Type B pancreatic cell (in vitro differentiated cells): ENCODE measurements at regions not wholly inside any gene's neighbourhood (a gene's known extent, or its start where the extent isn't known, plus 50 kb on each side); places are given as distances from the start of the nearest gene placed in this dataset.

Experiments
- DNase-seq: peaks from one replicate; pipeline ENCODE4 v3.0.0; 2021; ENCODE audit warnings: mixed read lengths; ENCODE audit not compliant: unreplicated experiment; ENCODE audit errors: extremely low spot score
- H3K27ac Mint-ChIP-seq: 2 replicates; pipeline ENCODE4 v1.8.0; 2021; ENCODE audit warnings: mild to moderate bottlenecking, mixed read lengths
- H3K27me3 Mint-ChIP-seq: 2 replicates; pipeline ENCODE4 v1.8.0; 2021; ENCODE audit warnings: mixed read lengths
- H3K36me3 Mint-ChIP-seq: 2 replicates; pipeline ENCODE4 v1.8.0; 2021; ENCODE audit warnings: mixed read lengths
- H3K4me1 Mint-ChIP-seq: one replicate; pipeline ENCODE4 v1.8.0; 2021; ENCODE audit warnings: mixed read lengths; ENCODE audit not compliant: unreplicated experiment
- H3K4me3 Mint-ChIP-seq: 2 replicates; pipeline ENCODE4 v1.8.0; 2021; ENCODE audit warnings: mild to moderate bottlenecking, mixed read lengths
- H3K9me3 Mint-ChIP-seq: 2 replicates; pipeline ENCODE4 v1.8.0; 2021; ENCODE audit warnings: mixed read lengths
- TF ChIP-seq, protein P1 (sequence below): fragments of 200-600 bp; sonication (generic); conservative IDR thresholded peaks from 2 replicates; pipeline ENCODE4 v1.5.0; 2021; ENCODE audit warnings: antibody characterized with exemption, mild to moderate bottlenecking

DNA sequence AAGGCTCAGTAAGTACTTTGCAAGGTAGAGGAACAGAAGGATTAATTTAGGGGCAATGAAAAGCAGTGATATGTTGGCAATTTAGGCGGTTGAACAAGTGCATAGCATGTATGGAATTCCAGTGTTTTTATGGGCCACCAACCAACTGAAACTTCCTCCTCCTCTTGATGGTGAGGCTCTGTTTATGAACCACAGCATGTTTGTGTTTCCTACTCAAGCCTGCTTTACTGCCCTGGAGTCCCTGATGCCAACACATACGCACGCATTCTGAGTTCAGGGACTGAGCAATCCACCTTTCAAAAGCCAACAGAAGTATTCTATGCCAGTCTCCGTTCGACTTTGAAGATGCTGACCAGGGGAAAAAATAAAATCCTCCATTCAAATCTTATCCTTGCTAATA, 417.5 kb downstream of the EFNA5 start:
- no peak overlapping the region for H3K27ac Mint-ChIP-seq
- H3K4me3 Mint-ChIP-seq = no peak overlapping the region
- peaks cover 4% of the 10 kb centered on the region for H3K9me3 Mint-ChIP-seq
- TF ChIP-seq, protein P1, sequence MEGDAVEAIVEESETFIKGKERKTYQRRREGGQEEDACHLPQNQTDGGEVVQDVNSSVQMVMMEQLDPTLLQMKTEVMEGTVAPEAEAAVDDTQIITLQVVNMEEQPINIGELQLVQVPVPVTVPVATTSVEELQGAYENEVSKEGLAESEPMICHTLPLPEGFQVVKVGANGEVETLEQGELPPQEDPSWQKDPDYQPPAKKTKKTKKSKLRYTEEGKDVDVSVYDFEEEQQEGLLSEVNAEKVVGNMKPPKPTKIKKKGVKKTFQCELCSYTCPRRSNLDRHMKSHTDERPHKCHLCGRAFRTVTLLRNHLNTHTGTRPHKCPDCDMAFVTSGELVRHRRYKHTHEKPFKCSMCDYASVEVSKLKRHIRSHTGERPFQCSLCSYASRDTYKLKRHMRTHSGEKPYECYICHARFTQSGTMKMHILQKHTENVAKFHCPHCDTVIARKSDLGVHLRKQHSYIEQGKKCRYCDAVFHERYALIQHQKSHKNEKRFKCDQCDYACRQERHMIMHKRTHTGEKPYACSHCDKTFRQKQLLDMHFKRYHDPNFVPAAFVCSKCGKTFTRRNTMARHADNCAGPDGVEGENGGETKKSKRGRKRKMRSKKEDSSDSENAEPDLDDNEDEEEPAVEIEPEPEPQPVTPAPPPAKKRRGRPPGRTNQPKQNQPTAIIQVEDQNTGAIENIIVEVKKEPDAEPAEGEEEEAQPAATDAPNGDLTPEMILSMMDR = no peak
- DNase-seq = no peak
- H3K4me1 Mint-ChIP-seq = peaks cover 10% of the 10 kb centered on the region
- peaks cover 24% of the 10 kb centered on the region for H3K27me3 Mint-ChIP-seq
- peaks cover 4% of the 10 kb centered on the region for H3K36me3 Mint-ChIP-seq

DNA sequence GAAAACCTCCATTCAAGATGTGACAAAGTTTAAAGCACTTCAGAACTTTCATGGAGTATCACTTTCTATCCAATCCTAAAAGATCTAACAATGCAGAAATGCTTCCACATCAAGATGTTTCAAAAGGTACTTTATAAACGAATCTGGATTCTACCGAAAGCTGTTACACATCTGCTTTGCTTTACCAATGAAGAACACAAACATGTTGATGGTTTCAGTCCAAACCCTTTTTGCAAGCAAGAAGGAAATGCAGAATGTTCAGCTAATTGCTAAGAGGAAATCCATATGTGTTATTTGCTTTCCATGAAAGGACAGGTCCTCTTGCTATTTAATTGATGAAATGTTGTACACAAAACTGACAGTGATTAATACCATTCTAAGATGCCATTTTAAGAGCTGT, 419.6 kb downstream of the EFNA5 start:
- Mint-ChIP-seq H3K27ac (no peak overlapping the region), H3K27me3 (peaks cover 22% of the 10 kb centered on the region), H3K9me3 (peaks cover 2% of the 10 kb centered on the region), H3K4me3 (no peak overlapping the region), H3K4me1 (peaks cover 10% of the 10 kb centered on the region), H3K36me3 (peaks cover 4% of the 10 kb centered on the region)
- TF ChIP-seq, protein P1 = no peak
- no peak for DNase-seq

DNA sequence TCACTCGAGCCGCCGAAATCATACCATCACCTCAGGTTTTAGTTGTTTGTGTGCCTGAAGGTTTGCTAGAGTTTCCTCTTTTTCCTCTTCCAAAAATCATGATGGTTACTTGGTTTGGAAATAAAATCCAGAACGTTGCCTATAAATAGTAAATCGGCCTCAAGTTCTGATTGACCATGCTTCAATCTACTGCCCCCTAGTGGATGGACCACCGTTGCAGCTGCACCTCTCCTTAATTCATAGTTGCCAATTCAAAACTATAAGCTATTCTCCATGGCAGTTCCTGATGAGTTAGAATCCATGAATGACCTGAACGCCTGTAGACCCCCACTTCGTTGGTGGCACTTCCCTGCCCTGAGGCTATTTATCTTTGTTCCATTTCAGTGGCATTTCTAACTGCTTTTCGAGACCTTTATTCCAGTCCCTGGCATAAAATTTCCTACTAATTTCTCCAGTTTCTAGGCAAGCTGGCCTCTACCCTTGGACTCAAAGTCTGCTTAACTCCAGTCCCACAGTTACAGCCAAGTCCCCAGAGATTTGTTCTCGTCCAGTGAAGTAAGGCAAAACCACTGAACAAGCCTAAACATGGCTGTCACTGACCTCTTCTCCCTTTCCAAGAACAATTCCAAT, 422.6 kb downstream of the EFNA5 start:
- peaks cover 25% of the 10 kb centered on the region for H3K27me3 Mint-ChIP-seq
- H3K9me3 Mint-ChIP-seq = no peaks in the 10 kb centered on the region
- H3K4me3 Mint-ChIP-seq = no peak overlapping the region
- peaks cover 4% of the 10 kb centered on the region for H3K36me3 Mint-ChIP-seq
- H3K27ac Mint-ChIP-seq = no peak overlapping the region
- H3K4me1 Mint-ChIP-seq = peaks cover 7% of the 10 kb centered on the region
- TF ChIP-seq, protein P1 = peak; percentile 83
- DNase-seq = no peak

DNA sequence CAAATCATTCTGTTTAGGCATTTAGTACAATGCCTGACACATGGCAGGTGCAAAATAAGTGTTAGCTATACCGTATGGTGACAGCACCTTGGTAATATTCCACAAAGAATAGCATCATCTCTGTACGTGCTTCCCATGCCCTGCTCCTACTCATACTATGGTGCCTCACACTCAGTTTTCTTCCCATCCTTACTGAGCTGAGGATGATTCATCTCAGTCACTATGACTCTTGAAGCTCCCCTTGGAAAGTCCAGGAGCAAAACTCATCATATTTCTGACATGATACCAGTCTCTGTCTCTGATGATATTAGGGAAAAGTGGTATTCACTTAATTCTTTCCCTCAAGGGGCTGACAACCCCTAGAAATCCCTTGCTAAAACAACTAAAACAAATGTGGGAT, 423.3 kb downstream of the EFNA5 start:
- TF ChIP-seq, protein P1 = no peak
- peaks cover 25% of the 10 kb centered on the region for H3K27me3 Mint-ChIP-seq
- H3K36me3 Mint-ChIP-seq = peaks cover 4% of the 10 kb centered on the region
- H3K9me3 Mint-ChIP-seq = peaks cover 3% of the 10 kb centered on the region
- H3K4me3 Mint-ChIP-seq = no peak overlapping the region
- no peak for DNase-seq
- H3K27ac Mint-ChIP-seq = no peak overlapping the region
- peaks cover 7% of the 10 kb centered on the region for H3K4me1 Mint-ChIP-seq

DNA sequence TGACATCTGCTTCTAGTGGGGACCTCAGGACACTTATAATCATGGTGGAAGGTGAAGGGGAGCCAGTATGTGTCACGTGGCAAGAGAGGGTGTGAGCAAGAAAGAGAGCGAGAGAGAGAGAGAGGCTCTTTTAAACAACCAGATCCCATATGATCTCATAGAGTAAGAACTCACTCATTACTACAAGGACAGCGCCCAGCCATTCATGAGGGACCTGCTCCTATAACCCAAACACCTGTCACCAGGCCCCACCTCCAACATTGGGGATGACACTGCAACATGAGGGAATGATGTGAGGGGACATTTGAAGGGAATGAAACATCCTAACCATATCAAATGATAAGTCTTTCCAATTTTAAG, 427.5 kb downstream of the EFNA5 start:
- Mint-ChIP-seq H3K36me3 (peaks cover 3% of the 10 kb centered on the region), H3K27me3 (peaks cover 18% of the 10 kb centered on the region), H3K9me3 (peaks cover 8% of the 10 kb centered on the region), H3K27ac (no peak overlapping the region), H3K4me1 (no peaks in the 10 kb centered on the region), H3K4me3 (no peak overlapping the region)
- TF ChIP-seq, protein P1 = no peak
- DNase-seq = no peak
